ENCODE measurements at regions not wholly inside any gene's neighbourhood (a gene's known extent, or its start where the extent isn't known, plus 50 kb on each side); places are given as distances from the start of the nearest gene placed in this dataset.

- no peaks in the 10 kb centered on the region for H3K9me3 ChIP-seq (replicated peaks in 1 of 2; ENCODE audit: control insufficient read depth in 1 of 2, insufficient read depth in 1 of 2, low read length in 2 of 2)
- Mint-ChIP-seq H3K36me3 (no peaks in the 10 kb centered on the region), H3K4me3 (no peak overlapping the region), H3K27me3 (ENCODE audit: low read depth in 3 of 3) (peaks cover 0 to 2% (median 1%) of the 10 kb centered on the region in 3 donors), H3K27ac (no peak overlapping the region), H3K9me3 (peaks cover 0 to 2% (median 0%) of the 10 kb centered on the region in 7 donors), H3K4me1 (no peaks in the 10 kb centered on the region)
- H3K4me3 ChIP-seq (replicated peaks in 1 of 3; ENCODE audit: low read depth in 2 of 3, low read length in 3 of 3), result no peak overlapping the region
- no peaks in the 10 kb centered on the region for H3K79me2 ChIP-seq (ENCODE audit: insufficient read depth, low read length)
- DNase-seq, result no peak
- no peak overlapping the region for H2AFZ ChIP-seq (ENCODE audit: insufficient read depth, low read depth, low read length, poor library complexity, severe bottlenecking)
- H3K9ac ChIP-seq (ENCODE audit: insufficient read depth, low read length, poor library complexity, severe bottlenecking), result no peak overlapping the region
- no peaks in the 10 kb centered on the region for H3K36me3 ChIP-seq (replicated peaks in 1 of 2; ENCODE audit: control insufficient read depth in 1 of 2, insufficient read depth in 2 of 2, low read length in 2 of 2)
- intact Hi-C loops (cut with micrococcal nuclease), result no loop called here
- H3K4me1 ChIP-seq (ENCODE audit: control insufficient read depth in 1 of 2, insufficient read depth in 2 of 2, low read length in 2 of 2), result no peaks in the 10 kb centered on the region
- H3K27me3 ChIP-seq (ENCODE audit: control insufficient read depth in 2 of 2, insufficient read depth in 2 of 2, low read length in 2 of 2), result no peaks in the 10 kb centered on the region
- no peaks in the 10 kb centered on the region for H4K20me1 ChIP-seq (ENCODE audit: insufficient read depth, low read length)
- no peak overlapping the region for H3K4me2 ChIP-seq (replicated peaks; ENCODE audit: extremely low read depth, low read length, poor library complexity, severe bottlenecking)
- H3K27ac ChIP-seq (ENCODE audit: low read depth in 1 of 2, low read length in 2 of 2), result no peak overlapping the region
- no peak for TF ChIP-seq CTCF (IDR thresholded peaks at IDR 0.05)
- no CpG with 5 or more reads among the region's 4 CpGs for WGBS (ENCODE audit: insufficient coverage)
Observed at GRCh38 chr2:76163860-76164259, 453.1 kb upstream of the GCFC2 start.

- Mint-ChIP-seq H3K4me1 (no peaks in the 10 kb centered on the region), H3K4me3 (no peak overlapping the region), H3K9me3 (peaks cover 0 to 2% (median 0%) of the 10 kb centered on the region in 7 donors), H3K27ac (no peak overlapping the region), H3K36me3 (no peaks in the 10 kb centered on the region), H3K27me3 (ENCODE audit: low read depth in 3 of 3) (peaks cover 0 to 2% (median 0%) of the 10 kb centered on the region in 3 donors)
- H4K20me1 ChIP-seq (ENCODE audit: insufficient read depth, low read length), result no peaks in the 10 kb centered on the region
- no peak overlapping the region for H2AFZ ChIP-seq (ENCODE audit: insufficient read depth, low read depth, low read length, poor library complexity, severe bottlenecking)
- H3K4me2 ChIP-seq (replicated peaks; ENCODE audit: extremely low read depth, low read length, poor library complexity, severe bottlenecking), result no peak overlapping the region
- no peak for TF ChIP-seq CTCF (IDR thresholded peaks at IDR 0.05)
- WGBS (ENCODE audit: insufficient coverage), result no CpG with 5 or more reads among the region's 3 CpGs
- H3K36me3 ChIP-seq (replicated peaks in 1 of 2; ENCODE audit: control insufficient read depth in 1 of 2, insufficient read depth in 2 of 2, low read length in 2 of 2), result no peaks in the 10 kb centered on the region
- no peak overlapping the region for H3K9ac ChIP-seq (ENCODE audit: insufficient read depth, low read length, poor library complexity, severe bottlenecking)
- no peak for DNase-seq
- intact Hi-C loops (cut with micrococcal nuclease), result no loop called here
- no peaks in the 10 kb centered on the region for H3K27me3 ChIP-seq (ENCODE audit: control insufficient read depth in 2 of 2, insufficient read depth in 2 of 2, low read length in 2 of 2)
- no peak overlapping the region for H3K4me3 ChIP-seq (replicated peaks in 1 of 3; ENCODE audit: low read depth in 2 of 3, low read length in 3 of 3)
- no peaks in the 10 kb centered on the region for H3K9me3 ChIP-seq (replicated peaks in 1 of 2; ENCODE audit: control insufficient read depth in 1 of 2, insufficient read depth in 1 of 2, low read length in 2 of 2)
- H3K27ac ChIP-seq (ENCODE audit: low read depth in 1 of 2, low read length in 2 of 2), result no peak overlapping the region
- H3K79me2 ChIP-seq (ENCODE audit: insufficient read depth, low read length), result no peaks in the 10 kb centered on the region
- no peaks in the 10 kb centered on the region for H3K4me1 ChIP-seq (ENCODE audit: control insufficient read depth in 1 of 2, insufficient read depth in 2 of 2, low read length in 2 of 2)
Observed at GRCh38 chr2:76160670-76161069, 450.0 kb upstream of the GCFC2 start.
